ENCODE measurements at regions not wholly inside any gene's neighbourhood (a gene's known extent, or its start where the extent isn't known, plus 50 kb on each side); places are given as distances from the start of the nearest gene placed in this dataset.

GRCh38 chr13:33710924-33711323 is 107.0 kb upstream of the RFC3 start:
- H3K9me3 ChIP-seq (ENCODE audit: control insufficient read depth in 2 of 2, low read length in 2 of 2), result no peaks in the 10 kb centered on the region
- H3K27me3 ChIP-seq (ENCODE audit: control insufficient read depth in 1 of 2, insufficient read depth in 2 of 2, low read length in 2 of 2), result no peaks in the 10 kb centered on the region
- H3K36me3 ChIP-seq (ENCODE audit: control insufficient read depth in 2 of 2, insufficient read depth in 2 of 2, low read length in 2 of 2), result no peaks in the 10 kb centered on the region
- no peaks in the 10 kb centered on the region for H3K4me1 ChIP-seq (ENCODE audit: control insufficient read depth, insufficient read depth, low read length)
- no peak overlapping the region for H3K4me3 ChIP-seq (ENCODE audit: low read length in 2 of 2)
- no peak overlapping the region for H3K27ac ChIP-seq (ENCODE audit: low read length)
- no peak overlapping the region for H3K9ac ChIP-seq (ENCODE audit: low read length in 2 of 2)

- no peak overlapping the region for H3K9ac ChIP-seq (ENCODE audit: low read length in 2 of 2)
- no peaks in the 10 kb centered on the region for H3K9me3 ChIP-seq (ENCODE audit: control insufficient read depth in 2 of 2, low read length in 2 of 2)
- H3K4me1 ChIP-seq (ENCODE audit: control insufficient read depth, insufficient read depth, low read length), result no peaks in the 10 kb centered on the region
- no peak overlapping the region for H3K4me3 ChIP-seq (ENCODE audit: low read length in 2 of 2)
- H3K27me3 ChIP-seq (ENCODE audit: control insufficient read depth in 1 of 2, insufficient read depth in 2 of 2, low read length in 2 of 2), result no peaks in the 10 kb centered on the region
- no peak overlapping the region for H3K27ac ChIP-seq (ENCODE audit: low read length)
- no peaks in the 10 kb centered on the region for H3K36me3 ChIP-seq (ENCODE audit: control insufficient read depth in 2 of 2, insufficient read depth in 2 of 2, low read length in 2 of 2)
These were observed 106.5 kb upstream of the RFC3 start for GRCh38 chr13:33711436-33711835.

DNA sequence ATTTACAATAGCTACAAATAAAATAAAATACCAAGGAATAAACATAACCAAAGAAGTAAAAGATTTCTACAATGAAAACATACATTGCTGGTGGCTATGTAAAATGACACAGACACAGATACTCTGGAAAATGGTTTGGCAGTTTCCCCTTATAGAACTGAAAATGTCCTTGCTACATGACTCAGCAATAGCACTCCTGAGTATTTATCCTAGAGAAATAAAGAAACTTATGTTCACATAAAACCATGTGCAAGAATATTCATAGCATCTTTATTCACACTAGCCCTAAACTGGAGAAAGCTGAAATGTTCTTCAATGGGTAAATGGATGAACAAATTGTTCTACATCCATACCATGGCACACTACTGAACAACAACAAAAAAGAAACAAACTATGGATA is 100.2 kb upstream of the RFC3 start:
- Histone ChIP-seq H3K4me3 (ENCODE audit: low read length in 2 of 2) (no peak overlapping the region), H3K9me3 (ENCODE audit: control insufficient read depth in 2 of 2, low read length in 2 of 2) (no peaks in the 10 kb centered on the region), H3K27me3 (ENCODE audit: control insufficient read depth in 1 of 2, insufficient read depth in 2 of 2, low read length in 2 of 2) (no peaks in the 10 kb centered on the region), H3K4me1 (ENCODE audit: control insufficient read depth, insufficient read depth, low read length) (peaks cover 2% of the 10 kb centered on the region), H3K36me3 (ENCODE audit: control insufficient read depth in 2 of 2, insufficient read depth in 2 of 2, low read length in 2 of 2) (no peaks in the 10 kb centered on the region), H3K9ac (ENCODE audit: low read length in 2 of 2) (no peak overlapping the region), H3K27ac (ENCODE audit: low read length) (no peak overlapping the region)

DNA sequence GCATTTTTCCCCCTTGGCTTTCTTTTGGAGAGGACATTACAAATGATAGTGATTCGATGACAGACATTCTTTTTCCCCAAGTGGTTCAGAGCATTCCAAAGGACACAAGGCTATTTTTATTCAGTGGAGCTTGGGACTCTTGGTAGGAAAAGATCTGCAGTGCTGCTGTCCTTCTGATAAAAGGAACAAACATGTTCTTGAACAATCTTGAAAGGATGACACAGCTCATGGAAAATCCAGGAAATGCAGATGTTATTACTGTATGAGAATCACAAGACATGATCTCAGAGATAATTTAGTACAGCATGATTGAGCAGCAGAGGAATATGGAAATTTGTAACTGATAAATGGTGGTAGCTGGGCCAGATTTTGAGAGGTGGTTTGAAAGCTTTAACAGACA is 96.2 kb upstream of the RFC3 start:
- H3K27ac ChIP-seq (ENCODE audit: low read length), result peak overlapping the region; percentile 2
- peaks cover 7% of the 10 kb centered on the region for H3K4me1 ChIP-seq (ENCODE audit: control insufficient read depth, insufficient read depth, low read length)
- H3K4me3 ChIP-seq (ENCODE audit: low read length in 2 of 2), result no peak overlapping the region
- H3K9me3 ChIP-seq (ENCODE audit: control insufficient read depth in 2 of 2, low read length in 2 of 2), result no peaks in the 10 kb centered on the region
- H3K9ac ChIP-seq (ENCODE audit: low read length in 2 of 2), result no peak overlapping the region
- no peaks in the 10 kb centered on the region for H3K27me3 ChIP-seq (ENCODE audit: control insufficient read depth in 1 of 2, insufficient read depth in 2 of 2, low read length in 2 of 2)
- no peaks in the 10 kb centered on the region for H3K36me3 ChIP-seq (ENCODE audit: control insufficient read depth in 2 of 2, insufficient read depth in 2 of 2, low read length in 2 of 2)

- Histone ChIP-seq H3K27me3 (ENCODE audit: control insufficient read depth in 1 of 2, insufficient read depth in 2 of 2, low read length in 2 of 2) (no peaks in the 10 kb centered on the region), H3K9ac (ENCODE audit: low read length in 2 of 2) (peak overlapping the region in 1 of 2 donors; percentile 36), H3K36me3 (ENCODE audit: control insufficient read depth in 2 of 2, insufficient read depth in 2 of 2, low read length in 2 of 2) (no peaks in the 10 kb centered on the region), H3K4me1 (ENCODE audit: control insufficient read depth, insufficient read depth, low read length) (peaks cover 7% of the 10 kb centered on the region), H3K27ac (ENCODE audit: low read length) (peak overlapping the region; percentile 2), H3K9me3 (ENCODE audit: control insufficient read depth in 2 of 2, low read length in 2 of 2) (no peaks in the 10 kb centered on the region), H3K4me3 (ENCODE audit: low read length in 2 of 2) (no peak overlapping the region)
These were observed 95.6 kb upstream of the RFC3 start for GRCh38 chr13:33722216-33722915.

- Histone ChIP-seq H3K27me3 (ENCODE audit: control insufficient read depth in 1 of 2, insufficient read depth in 2 of 2, low read length in 2 of 2) (no peaks in the 10 kb centered on the region), H3K4me1 (ENCODE audit: control insufficient read depth, insufficient read depth, low read length) (peaks cover 7% of the 10 kb centered on the region), H3K9ac (ENCODE audit: low read length in 2 of 2) (no peak overlapping the region)
These were observed 94.6 kb upstream of the RFC3 start for GRCh38 chr13:33723365-33723764.

GRCh38 chr13:33723772-33724435 is 94.0 kb upstream of the RFC3 start:
- no peak overlapping the region for H3K9ac ChIP-seq (ENCODE audit: low read length in 2 of 2)
- no peak overlapping the region for H3K27ac ChIP-seq (ENCODE audit: low read length)
- H3K4me3 ChIP-seq (ENCODE audit: low read length in 2 of 2), result no peak overlapping the region
- peaks cover 7% of the 10 kb centered on the region for H3K4me1 ChIP-seq (ENCODE audit: control insufficient read depth, insufficient read depth, low read length)
- H3K9me3 ChIP-seq (ENCODE audit: control insufficient read depth in 2 of 2, low read length in 2 of 2), result no peaks in the 10 kb centered on the region
- H3K27me3 ChIP-seq (ENCODE audit: control insufficient read depth in 1 of 2, insufficient read depth in 2 of 2, low read length in 2 of 2), result no peaks in the 10 kb centered on the region
- no peaks in the 10 kb centered on the region for H3K36me3 ChIP-seq (ENCODE audit: control insufficient read depth in 2 of 2, insufficient read depth in 2 of 2, low read length in 2 of 2)

More at GRCh38 chr13:33723365-33723764, 94.6 kb upstream of the RFC3 start:
- Histone ChIP-seq H3K36me3 (ENCODE audit: control insufficient read depth in 2 of 2, insufficient read depth in 2 of 2, low read length in 2 of 2) (no peaks in the 10 kb centered on the region), H3K9me3 (ENCODE audit: control insufficient read depth in 2 of 2, low read length in 2 of 2) (no peaks in the 10 kb centered on the region), H3K4me3 (ENCODE audit: low read length in 2 of 2) (no peak overlapping the region), H3K27ac (ENCODE audit: low read length) (no peak overlapping the region)

GRCh38 chr13:33725340-33725739 is 92.6 kb upstream of the RFC3 start:
- no peaks in the 10 kb centered on the region for H3K36me3 ChIP-seq (ENCODE audit: control insufficient read depth in 2 of 2, insufficient read depth in 2 of 2, low read length in 2 of 2)
- no peaks in the 10 kb centered on the region for H3K27me3 ChIP-seq (ENCODE audit: control insufficient read depth in 1 of 2, insufficient read depth in 2 of 2, low read length in 2 of 2)
- peaks cover 7% of the 10 kb centered on the region for H3K4me1 ChIP-seq (ENCODE audit: control insufficient read depth, insufficient read depth, low read length)
- no peak overlapping the region for H3K27ac ChIP-seq (ENCODE audit: low read length)
- no peaks in the 10 kb centered on the region for H3K9me3 ChIP-seq (ENCODE audit: control insufficient read depth in 2 of 2, low read length in 2 of 2)
- no peak overlapping the region for H3K9ac ChIP-seq (ENCODE audit: low read length in 2 of 2)
- no peak overlapping the region for H3K4me3 ChIP-seq (ENCODE audit: low read length in 2 of 2)

DNA sequence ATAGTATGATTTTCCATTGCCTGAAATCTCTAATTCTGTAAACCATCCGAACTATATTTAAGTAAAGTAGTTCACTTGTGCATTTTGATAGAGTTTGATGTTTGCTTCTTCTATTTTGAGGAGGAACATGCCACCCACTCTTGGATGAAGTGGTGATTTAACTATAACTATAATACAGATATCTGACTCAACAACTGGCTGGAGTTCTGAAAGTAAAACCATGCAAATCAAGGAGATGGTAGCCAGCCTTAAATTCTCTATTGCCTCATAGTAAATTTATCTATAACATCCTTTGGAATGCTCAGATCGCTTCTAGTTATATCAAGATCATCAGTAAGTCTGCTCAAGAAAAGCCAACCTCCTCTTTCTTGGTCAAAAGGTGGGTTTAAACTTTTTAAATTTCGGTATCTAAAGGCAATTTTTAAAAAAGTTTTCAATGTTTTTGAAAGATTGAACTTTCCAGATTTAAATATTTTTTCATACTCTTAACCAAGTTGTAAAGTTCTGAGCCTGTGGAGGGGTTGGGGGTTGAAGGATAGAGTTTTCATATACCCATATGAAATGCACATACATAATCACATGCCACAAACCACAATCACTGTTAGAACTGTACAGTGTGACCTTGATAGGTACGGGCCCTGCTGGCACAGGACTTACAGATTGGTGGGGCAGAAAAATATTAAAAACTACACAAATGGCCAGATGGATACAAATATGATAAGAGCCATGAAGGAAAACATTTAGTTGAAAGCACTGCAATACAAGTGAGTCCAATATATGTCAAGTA is 90.5 kb upstream of the RFC3 start:
- H3K4me1 ChIP-seq (ENCODE audit: control insufficient read depth, insufficient read depth, low read length), result peaks cover 4% of the 10 kb centered on the region
- no peak overlapping the region for H3K4me3 ChIP-seq (ENCODE audit: low read length in 2 of 2)
- H3K27ac ChIP-seq (ENCODE audit: low read length), result no peak overlapping the region
- no peaks in the 10 kb centered on the region for H3K36me3 ChIP-seq (ENCODE audit: control insufficient read depth in 2 of 2, insufficient read depth in 2 of 2, low read length in 2 of 2)
- H3K9ac ChIP-seq (ENCODE audit: low read length in 2 of 2), result no peak overlapping the region
- no peaks in the 10 kb centered on the region for H3K27me3 ChIP-seq (ENCODE audit: control insufficient read depth in 1 of 2, insufficient read depth in 2 of 2, low read length in 2 of 2)
- H3K9me3 ChIP-seq (ENCODE audit: control insufficient read depth in 2 of 2, low read length in 2 of 2), result no peaks in the 10 kb centered on the region

DNA sequence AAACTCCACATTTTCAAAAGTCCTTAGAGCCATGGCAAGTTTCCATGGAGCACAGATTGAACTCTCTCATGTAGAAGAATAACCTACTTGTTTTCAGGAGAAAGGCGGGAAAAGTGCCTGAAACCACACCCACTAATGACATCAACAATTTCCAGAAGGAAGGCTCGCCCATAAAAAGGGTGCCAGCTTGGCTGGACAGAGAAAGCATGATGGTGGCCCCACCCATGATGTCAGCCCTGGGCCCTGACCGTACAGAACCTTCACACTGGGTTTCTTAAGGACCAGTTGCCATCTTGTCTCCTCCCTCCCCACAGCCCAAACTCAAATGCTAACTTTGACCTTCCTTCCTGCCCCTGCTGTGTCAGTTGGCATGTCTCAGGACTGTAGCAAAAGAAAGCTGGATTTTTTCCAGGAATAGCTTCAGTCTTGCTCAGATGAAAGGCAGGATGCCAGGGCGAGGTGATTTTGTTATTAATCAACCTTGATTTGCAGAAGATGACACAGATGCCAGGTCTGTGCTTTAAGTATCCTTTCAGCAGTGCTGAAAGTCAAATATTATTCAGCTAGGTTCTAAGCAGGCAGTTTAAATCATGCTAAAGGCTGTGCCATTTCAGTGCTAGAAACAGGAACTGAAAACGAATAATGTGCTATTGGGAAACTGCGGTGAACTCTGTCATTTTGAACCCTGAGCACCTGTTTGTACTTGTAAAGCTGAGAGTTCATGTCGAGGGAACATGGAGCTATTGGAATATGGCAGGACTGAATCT is 89.5 kb upstream of the RFC3 start:
- Histone ChIP-seq H3K9ac (ENCODE audit: low read length in 2 of 2) (no peak overlapping the region), H3K27ac (ENCODE audit: low read length) (no peak overlapping the region), H3K9me3 (ENCODE audit: control insufficient read depth in 2 of 2, low read length in 2 of 2) (no peaks in the 10 kb centered on the region), H3K36me3 (ENCODE audit: control insufficient read depth in 2 of 2, insufficient read depth in 2 of 2, low read length in 2 of 2) (no peaks in the 10 kb centered on the region), H3K27me3 (ENCODE audit: control insufficient read depth in 1 of 2, insufficient read depth in 2 of 2, low read length in 2 of 2) (no peaks in the 10 kb centered on the region), H3K4me1 (ENCODE audit: control insufficient read depth, insufficient read depth, low read length) (peaks cover 1% of the 10 kb centered on the region), H3K4me3 (ENCODE audit: low read length in 2 of 2) (no peak overlapping the region)

Measured in stomach smooth muscle (tissue), 2 donors.